Stimulated activated CD4-positive, alpha-beta T cell treated with anti-CD3 and anti-CD28 coated beads, Interleukin-2, amount 100 ng/mL, for 48 hours (primary cell): ENCODE measurements at regions not wholly inside any gene's neighbourhood (a gene's known extent, or its start where the extent isn't known, plus 50 kb on each side); places are given as distances from the start of the nearest gene placed in this dataset.

Experiments used
- DNase-seq, 2 donors: peaks; one replicate each; pipeline ENCODE4 v3.0.0-alpha.2; 2020

DNA sequence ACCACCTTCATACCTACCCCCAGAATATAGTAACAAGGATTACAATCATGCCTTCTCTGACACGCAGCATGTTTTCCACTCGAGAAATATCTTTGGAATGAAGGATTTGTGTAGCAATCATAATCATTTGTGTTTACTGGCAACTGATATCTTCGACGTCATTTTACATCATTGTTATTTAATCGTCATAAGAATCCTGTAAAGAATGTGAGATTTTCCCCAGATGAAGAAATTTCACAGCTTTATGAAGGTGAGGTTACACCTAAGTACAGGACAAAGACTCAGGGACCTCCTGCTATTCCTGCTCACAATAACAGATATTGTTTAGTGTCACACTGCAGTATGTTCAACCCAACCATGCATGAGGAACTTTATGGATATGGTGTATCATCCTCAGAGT lies 198.2 kb upstream of the LDB2 start:
- no peak for DNase-seq

DNA sequence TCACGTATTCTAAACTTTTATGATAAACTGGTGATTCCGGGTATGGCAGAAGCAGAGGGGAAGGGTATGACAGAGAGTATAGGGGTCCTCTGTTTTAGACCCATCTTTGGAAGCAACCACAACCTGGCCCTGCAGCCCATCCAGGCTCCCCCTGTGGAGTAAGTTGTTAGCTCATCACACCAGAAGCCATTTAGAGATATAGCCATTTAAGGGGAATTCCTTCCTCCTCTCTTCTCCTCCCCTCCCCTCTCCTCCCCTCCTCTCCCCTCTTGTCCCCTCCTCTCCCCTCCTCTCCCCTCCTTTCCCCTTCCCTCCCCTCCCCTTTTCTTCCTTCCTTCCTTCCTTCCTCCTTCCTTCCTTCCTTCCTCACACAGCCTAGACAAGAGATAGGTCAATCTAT lies 197.3 kb upstream of the LDB2 start:
- no peak for DNase-seq

DNA sequence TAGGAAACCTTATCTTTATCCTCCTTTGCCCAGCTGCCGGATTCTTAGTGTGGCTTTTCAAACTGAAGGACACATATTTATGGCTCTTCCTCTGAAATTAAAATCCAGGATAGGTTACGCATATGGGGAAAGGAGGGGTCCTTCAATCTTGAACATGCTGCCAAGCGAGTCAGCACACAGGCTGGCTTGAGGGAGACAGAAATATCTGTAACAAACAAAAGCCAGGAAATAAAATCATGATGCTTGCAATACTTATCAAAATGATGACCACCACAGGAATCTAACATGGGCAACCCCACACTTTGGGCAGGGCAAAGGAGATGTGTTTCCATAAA lies 196.4 kb upstream of the LDB2 start:
- no peak for DNase-seq

DNA sequence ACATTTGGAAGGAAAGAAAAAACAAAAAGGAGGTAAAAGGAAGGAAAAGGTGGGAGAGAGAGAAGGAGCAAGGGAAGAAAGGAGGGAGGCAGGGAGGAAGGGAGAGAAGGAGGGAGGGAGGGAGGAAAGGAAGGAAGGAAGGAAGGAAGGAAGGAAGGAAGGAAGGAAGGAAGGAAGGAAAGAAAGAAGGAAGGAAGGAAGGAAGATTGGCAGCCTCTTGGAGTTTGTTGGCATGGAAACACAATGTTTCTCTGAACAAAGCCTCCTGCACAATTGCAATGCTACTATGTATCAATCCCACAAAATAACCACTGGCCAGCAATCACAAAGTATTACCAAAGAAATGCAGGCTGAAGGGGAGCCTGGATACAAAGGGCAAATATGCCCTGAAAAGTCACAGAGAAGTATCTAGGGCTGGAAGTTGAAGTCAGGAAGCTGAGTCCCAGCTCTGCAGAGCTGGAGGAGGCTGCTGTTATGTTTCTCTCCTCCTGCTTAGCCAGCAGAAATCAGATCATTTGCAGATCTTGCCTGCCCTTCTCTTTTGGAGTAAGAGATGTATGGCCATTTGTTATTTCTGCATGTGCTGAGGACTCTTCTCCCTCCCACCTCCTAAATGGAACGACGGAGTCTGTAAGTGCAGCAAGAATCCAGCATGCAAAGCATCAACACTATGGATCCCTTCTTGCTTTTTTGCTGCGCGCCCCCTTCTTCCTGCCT lies 195.9 kb upstream of the LDB2 start:
- DNase-seq = no peak

DNA sequence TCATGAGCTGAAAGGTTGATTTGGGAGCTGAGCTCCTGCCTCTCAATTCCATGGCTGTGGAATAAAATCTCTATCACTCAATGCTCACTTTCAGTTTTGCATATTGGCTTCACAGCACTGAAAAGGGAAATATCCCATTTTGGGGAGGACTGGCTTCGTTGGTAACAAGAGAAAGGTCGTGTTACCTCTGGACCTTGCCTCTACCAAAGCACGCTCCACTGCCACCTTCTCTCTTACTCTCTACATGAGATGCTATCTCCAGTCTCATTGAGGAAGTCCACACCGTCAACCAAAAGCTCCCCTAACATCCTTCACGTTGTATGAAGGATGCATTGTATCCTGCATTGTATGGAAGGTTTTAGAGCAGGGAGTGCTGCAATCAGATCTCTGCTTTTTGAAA lies 195.0 kb upstream of the LDB2 start:
- DNase-seq = no peak

DNA sequence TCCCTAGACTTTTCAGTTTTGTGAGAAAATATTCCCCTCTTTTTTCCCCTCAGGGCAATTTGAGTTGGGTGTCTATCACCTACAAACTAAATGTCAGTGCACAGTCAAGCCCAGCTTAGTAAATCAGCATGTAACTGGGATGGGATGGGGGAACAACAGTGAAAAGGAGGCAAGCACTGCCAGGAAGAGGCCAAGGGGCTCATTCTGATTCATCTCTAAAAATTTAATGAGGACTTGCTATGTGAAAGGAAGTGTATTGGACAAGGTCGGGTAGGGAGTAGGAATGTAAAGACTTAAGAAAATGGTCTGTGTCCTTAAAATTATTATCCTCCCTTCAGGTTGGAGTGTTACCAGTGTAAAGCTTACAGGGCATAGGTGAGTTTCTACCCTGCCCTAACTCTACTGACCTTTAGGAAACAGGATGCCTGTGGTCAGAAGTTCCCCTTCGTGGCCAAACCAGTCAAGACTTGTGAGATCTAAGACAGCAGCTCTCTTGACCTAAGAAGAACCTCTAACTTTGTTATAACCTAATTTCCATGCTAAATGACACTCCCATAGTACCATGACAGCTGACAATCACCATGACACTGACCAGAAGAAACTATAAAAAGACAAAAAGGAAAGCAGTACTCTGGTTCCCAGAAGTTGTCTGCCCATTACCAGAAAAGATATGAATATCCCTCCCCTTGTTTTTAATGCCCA lies 194.4 kb upstream of the LDB2 start:
- DNase-seq = no peak

DNA sequence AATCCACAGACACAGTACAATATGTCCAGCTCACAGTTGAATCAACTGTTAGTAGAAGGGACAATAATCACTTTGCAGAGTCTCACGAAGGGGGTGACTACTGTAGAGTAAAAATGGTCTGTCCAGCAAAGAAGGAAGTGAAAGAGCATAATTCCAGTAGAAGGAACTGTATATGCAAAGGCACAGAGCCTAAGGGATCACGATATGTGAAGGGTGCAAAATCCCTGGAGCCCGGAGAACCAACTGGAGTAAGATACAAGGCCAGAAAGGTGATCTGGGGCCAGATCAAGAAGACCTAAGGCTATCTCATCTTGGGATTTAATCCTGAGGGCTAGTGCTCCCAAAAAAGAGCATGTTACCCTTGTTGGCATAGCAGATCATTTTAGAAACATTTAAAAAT lies 192.7 kb upstream of the LDB2 start:
- no peak for DNase-seq

DNA sequence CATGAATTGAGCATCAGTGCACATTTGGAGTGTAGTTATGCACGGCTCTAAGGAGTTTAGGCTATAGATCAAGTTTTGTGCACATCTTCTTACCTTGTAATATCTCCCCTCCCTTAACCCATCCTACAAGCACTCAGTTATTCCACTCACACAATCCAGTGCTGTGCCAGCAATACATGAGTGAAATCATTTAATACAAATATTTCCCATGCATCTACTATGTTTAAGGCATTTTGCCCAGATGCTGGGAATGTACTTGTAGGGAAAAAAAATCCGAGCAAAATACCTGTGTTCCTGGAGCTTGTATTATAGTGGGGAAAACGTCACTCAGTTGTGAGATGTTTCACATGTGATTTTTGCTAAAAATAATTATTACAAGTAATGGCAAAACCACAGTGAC lies 191.6 kb upstream of the LDB2 start:
- DNase-seq = no peak

DNA sequence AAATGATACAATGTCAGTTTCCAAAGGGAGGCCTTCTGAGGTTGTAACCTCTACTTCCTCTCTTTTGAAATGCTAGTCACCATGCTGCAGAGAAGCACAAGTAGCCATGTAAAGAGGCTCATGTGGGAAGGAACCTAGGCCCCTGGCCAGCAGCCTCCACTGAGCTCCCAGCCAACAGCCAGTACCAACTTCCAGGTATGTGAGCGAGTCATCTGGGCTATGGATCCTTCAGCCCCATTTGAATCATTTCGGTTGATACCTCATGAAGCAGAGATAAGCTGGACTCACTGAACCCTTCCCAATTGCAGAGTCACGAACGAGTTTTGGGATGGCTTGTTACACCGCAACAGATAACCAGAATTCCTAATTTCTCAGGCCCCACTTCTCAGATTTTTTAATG lies 187.0 kb upstream of the LDB2 start:
- DNase-seq = no peak

DNA sequence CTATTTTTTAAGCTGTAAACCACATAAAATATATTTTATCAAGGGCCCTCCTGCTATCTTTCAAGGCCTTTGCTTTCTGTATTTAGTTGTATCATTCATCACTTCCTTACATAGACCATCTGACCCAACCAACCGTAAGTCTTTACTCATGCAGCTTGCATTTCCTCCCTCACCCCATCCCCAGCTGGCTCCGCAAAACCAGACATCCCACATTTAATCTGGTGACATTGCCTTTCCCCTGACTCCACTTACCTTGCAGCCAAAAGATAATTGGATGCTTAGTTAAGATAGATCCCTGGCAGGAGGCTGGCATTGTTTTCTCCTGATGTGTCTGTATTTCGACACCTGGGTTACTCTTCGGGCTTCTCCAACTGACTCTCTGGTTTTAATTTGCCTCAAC lies 183.7 kb upstream of the LDB2 start:
- DNase-seq = no peak

DNA sequence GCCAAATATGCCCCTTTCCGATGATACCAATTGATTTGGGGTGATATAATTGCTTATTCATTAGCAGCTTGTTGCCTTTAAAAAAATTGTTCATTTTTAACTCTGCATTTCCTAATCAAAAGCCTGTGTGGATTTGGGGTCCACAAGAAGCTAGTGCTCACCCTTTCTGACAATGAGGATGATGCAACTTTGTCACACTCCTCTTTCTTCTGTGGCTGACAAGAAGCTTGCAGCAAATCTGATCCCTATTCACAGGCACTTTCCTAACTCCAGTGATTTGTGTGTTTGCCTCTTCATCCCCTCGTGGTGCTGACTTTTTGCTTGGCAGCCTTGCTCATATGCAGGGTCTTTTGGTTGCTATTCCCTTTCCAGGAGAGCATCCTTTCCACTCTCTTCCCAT lies 182.7 kb upstream of the LDB2 start:
- DNase-seq = no peak

DNA sequence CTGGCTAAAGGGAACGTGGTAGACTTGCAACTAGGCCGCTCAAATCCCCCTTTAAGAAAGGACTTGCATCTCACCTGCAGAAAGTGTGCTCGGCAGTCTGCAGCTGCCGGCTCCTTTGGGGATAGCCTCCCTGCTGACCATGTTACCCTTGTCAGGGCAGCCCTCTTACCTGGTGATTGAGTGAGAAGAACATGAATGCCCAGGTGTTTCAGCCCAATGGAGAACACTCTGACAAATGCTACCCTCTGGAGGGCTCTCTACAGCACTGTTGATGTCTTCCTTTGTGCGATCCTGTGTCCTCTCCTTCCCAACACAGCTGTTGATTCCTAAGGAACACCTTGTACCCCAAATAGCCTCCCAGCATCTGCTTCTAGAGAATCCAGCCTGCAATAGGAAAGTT lies 178.7 kb upstream of the LDB2 start:
- DNase-seq = no peak

DNA sequence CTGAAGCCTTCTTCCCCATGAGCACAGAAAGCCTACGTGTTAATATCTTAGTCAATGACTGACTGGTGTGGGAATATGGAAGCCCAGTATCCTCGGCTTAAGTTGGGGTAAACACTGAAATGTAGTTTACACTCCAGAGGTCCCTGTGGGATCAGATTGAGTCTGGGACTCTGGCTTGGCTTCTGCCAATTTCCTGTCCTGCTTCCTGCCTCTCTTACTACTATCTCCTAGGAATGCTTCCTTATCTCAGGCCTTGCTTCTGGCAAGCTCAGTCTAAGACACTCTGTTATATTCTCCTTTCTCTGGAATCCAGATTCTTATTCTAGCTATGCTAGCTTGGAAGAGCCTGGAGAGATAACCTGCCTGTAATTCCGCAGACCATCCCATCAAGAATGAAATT lies 174.0 kb upstream of the LDB2 start:
- DNase-seq = no peak

DNA sequence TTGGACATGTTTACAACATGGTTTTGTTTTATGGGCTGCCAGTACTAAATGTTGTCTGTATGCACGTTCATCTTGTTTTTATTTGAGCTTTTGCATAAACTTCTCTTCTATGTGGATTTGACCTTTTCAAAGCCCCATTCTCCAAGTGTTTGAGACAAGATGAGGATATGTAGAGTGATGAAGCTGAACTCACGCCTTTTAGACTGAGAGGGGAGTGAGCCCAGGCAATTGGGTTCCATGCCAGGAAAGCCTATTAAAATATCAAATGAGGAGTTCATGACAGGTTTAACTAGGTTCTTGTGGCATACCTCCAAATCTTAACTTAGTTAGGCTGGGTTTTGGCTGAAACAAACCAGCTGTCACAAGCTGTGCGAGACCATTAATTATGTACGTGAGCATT lies 170.4 kb upstream of the LDB2 start:
- no peak for DNase-seq

DNA sequence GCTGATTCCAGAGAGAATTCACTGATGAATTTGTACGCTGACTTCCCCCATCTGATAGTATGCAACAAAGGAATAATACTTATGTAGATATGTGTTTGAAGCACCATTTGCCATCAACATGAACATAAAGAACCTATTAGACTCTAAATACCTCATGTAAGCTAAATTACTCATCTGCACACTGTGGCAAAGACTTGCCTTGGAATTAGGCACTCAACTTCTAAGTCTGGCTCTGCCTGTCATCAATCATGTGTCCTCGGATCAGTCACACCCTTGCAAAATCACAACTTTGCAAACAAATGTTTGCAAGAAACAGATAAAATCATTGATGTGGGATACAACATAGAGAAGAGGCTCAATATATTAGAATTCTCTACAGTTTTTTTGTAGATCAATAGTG lies 169.9 kb upstream of the LDB2 start:
- no peak for DNase-seq

DNA sequence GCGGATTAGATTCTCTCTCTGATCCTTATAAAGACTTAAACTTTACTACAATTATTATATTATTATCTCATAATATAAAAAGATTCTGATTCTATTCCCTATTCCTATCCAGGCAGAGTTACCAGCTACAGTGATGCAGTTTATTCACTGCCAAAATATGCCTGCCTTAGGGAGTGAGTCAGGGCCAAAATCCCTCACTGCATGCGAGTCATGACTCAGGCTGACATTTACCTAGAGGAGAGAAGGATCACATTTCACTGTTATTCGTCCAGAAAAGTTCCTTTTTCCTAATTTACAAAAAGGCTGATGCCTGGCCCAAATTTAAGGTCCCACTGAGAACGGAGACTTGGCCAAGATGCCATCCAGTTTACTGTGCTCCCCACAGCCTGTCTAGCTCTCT lies 168.5 kb upstream of the LDB2 start:
- DNase-seq = no peak

DNA sequence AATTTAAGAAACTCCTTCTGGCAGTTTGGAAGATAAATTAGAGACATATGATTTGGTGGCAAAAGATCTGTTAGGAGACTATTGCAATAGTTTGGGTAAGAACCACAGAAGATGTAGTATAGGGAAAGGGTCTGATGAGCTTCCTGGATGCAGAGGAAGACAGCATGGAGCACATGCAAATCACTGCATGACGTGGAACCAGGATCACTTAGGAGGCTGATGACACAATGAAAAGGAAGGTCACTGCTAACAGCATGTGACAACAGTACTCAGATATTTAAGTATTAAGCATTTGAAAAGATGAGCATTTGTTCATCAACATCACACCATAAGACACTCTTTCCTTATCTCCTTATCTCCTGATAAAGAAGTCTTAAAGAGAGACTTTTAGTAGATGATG lies 167.8 kb upstream of the LDB2 start:
- no peak for DNase-seq

DNA sequence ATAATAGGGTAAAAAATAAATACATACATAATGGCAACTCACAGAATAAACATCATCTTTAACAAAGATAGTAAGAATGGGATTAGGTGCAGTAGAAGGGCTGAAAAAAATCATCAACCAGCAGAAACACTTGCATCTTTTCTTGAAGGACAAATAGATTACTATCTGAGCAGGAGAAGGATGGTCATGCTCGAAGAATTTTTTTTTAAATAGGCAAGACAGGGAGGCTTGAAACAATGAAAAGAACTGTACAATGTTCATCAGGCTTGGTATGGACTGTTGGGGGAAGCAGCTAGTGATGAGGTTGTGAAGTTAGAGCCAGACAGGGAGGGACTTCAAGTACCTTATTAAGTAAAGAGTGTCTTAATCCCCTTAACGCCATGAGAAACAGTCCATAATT lies 167.4 kb upstream of the LDB2 start:
- DNase-seq = no peak

DNA sequence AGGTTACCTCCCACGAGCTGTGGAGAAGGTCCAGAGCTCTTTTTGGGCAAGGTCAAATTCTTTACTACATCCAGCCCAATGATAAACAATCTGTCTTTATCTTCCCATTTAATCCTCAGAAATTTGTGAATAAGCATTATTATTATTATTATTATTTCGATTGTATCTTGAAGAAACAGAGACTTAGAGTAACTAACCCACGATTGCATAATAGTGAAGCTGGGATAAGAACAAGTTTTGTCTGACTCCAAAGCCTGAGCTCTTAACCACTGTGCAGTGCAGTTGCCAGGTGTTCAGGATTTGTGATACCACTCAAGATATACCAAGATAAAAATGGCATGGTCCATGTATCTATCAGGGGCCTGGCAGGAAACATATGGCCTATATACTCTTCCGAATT lies 166.5 kb upstream of the LDB2 start:
- no peak for DNase-seq

DNA sequence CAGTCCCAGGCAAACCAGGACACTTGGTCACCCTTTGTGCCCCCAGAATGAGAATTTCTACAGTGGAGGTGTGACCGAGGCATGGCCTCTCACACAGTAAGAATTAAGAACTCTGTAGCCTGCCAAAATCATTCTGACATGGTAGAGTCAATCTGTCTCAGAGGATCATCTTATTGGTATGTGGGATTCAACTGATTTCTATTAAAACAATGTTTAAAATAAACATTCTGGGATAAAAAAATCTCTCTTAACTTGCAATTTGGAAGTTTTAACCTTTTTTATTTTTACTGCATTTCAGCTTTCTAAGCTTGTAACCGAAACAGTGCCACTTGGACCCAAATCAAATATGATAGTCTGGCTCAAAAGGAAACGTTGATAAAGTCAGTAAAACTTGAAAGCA lies 165.4 kb upstream of the LDB2 start:
- DNase-seq = no peak

DNA sequence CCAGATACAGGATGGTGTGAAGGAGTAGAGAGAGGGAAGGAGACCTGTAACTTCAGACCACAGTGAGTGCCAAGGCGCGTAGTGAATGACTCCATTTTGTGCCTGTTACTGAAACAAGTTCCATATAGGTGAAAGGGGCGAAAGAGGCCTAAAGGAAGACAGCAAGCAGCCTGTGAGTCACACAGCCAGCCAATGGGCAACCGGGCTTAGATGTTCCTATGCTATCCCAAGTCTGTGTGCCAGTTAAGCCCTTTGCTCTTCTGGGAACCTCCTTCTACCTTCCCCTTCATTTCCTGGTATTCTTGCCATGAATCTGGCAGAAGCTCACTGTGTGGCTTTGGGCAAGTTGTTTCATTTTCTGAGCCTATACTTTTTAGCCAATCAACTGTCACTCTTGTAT lies 161.8 kb upstream of the LDB2 start:
- DNase-seq = no peak

DNA sequence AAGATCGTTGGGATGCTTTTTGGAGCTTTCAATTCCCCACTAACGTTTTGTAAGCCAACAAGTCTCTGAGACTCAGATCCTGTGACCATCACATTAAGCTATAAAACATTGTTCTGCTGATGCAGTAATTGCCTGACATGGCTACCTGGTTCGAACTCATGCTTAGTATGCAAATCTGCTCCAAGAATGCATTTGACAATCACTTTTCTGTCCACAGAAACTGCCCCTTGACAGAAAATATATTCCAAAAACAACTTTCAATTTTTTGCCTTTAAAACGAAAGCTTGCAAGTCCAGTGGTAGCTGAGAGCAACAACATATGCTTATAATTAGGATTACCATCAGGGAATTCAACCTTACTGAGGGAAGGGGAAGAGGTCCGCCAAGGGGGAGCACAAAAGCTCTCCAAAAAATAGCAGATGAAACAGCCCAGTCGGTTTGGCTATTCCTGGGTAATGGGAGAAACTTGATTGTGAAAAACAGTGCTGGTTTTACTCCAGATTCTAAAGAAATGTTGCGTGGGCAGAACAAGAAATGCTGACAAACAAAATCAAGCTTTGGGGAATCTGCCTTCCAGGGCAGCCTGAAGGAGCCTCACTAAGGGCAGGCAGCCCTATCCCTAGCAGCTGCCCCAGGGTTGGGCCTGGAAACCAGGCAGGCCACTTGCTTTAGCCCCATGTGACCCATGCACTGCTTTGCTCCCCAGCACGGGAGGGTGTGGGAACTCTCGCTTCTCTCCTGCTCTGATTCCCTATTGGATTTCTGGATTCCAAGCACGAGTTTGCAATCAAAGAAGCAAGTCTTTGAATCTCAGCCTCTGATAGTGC lies 160.7 kb upstream of the LDB2 start:
- DNase-seq = no peak

DNA sequence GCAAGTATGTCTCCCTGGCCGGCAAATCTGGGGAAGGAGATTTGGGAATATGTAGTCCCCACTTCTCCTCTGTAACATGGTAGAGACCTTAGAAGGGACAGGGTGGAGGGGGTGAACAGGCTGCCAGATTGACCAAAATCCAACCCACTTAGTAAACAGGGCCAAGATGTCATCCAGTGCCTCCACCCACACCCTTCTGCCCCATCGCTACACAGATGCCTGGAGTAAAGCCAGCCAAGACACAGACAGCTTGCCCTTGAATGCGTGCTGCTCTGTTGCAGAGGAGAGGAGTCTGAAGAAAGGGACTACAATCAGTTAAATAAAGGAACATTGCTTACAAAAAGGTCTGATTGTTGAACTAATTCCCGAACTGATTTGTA lies 160.1 kb upstream of the LDB2 start:
- no peak for DNase-seq

DNA sequence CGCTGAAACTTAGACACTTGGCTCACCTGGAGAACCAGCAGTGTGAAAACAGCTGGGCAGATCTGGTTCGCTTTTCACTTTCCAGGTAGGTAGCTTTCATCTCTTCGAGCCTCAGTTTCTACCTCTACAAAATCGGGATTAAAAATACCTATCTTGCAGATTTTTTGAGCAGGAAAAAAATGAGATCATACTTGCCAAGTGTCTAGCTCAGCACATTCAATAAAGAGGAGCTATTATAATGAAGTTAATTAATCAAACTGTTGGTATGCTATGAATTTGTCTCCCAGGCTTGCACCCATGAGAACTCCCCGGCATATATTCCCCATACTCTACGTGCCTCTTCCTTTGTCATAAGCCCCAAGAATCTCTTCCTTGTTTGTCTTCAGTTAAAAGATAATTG lies 158.6 kb upstream of the LDB2 start:
- DNase-seq = no peak
